ENCODE measurements at regions not wholly inside any gene's neighbourhood (a gene's known extent, or its start where the extent isn't known, plus 50 kb on each side); places are given as distances from the start of the nearest gene placed in this dataset.

- no peak for TF ChIP-seq CTCF (IDR thresholded peaks at IDR 0.05; ENCODE audit: low read depth, low read length, missing input control)
- TF ChIP-seq, protein P1, sequence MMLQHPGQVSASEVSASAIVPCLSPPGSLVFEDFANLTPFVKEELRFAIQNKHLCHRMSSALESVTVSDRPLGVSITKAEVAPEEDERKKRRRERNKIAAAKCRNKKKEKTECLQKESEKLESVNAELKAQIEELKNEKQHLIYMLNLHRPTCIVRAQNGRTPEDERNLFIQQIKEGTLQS (IDR thresholded peaks at IDR 0.05) = no peak
- no peak for TF ChIP-seq JUND (IDR thresholded peaks at IDR 0.05)
- TF ChIP-seq GABPA (IDR thresholded peaks at IDR 0.05 in 1 of 2, conservative IDR thresholded peaks at IDR 0.05 in 1 of 2) = no peak
- no peak for TF ChIP-seq SP1 (IDR thresholded peaks at IDR 0.05)
- no peak for TF ChIP-seq EGR1 (IDR thresholded peaks at IDR 0.05; ENCODE audit: low read depth in 2 of 2)
Observed at GRCh38 chr2:62293151-62293489, 97.2 kb downstream of the B3GNT2 start.

Data from liver (tissue), 3 donors.